HG02763 (cell line): ENCODE measurements at regions not wholly inside any gene's neighbourhood (a gene's known extent, or its start where the extent isn't known, plus 50 kb on each side); places are given as distances from the start of the nearest gene placed in this dataset.

ENCODE experiments used
- ATAC-seq: cut with Tn5 transposase; IDR thresholded peaks from one replicate; pipeline ENCODE4 v1.9.1; 2021; ENCODE audit warnings: mild to moderate bottlenecking, moderate library complexity; ENCODE audit not compliant: unreplicated experiment

DNA sequence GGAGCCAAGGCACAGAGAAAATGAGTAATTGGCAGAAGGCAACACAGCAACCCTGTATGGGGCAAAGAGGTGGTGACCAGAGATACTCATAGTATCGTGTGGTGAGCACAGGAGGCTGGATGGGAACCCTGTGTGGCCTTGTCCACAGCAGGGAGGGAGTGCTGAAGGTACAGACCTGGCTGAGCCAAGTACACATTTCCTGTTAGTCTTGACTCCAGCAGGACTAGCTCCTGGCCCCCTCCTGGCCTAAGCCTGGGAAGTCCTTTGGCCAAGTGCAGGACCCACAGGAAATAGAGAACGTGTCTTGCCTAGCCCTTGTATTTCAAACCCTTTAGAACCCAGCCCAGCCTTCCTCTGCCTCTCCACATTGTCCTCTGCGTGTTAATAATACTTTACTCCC lies 289.8 kb upstream of the PWP1 start:
- no peak for ATAC-seq

DNA sequence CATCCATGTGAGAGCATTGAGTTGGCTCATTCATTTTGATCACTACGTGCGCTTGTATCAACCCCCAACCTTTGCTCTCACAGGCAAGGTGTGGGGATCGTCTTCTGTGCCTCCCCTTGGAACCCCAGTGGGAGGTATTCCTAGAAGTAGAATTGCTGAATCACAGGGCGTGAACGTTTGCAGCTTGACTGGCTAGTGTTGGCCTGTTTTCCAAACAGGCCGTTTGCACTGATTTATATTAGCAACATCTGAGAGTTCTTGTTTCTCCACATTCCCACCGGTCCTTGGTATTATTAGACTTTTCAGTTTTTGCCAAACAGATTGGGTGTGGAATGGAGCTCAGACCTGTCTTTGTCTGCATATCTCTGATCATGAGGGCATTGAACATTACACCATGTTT lies 288.6 kb upstream of the PWP1 start:
- ATAC-seq = no peak

DNA sequence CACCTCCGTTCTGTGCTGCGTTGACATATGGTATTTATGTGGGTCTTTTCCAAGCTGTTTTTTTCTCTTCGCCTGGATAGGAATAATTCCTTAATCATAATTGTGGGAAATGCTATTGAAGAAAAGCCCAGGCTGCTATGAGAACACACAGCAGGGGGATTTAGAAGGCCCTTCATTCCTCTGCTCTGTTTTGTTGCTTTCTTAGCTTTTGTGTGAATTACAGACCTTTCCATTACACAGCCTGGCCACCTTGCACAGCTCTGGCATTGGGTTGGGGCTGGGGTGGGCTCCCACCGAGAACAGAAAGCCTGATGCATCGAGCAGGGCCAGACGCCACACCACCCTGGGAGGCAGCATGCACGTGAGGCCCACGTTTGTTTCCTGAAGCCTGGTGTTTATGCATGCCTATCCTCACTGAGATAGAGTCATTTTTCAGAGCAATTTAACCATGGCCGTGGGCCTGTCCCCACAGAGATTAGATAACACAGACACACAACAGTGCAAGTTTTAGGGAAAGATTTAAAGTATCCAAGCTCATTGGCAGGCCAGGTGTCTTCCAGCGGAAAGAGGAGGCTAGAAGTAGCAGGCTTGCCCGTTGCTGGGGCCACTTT lies 287.6 kb upstream of the PWP1 start:
- no peak for ATAC-seq

DNA sequence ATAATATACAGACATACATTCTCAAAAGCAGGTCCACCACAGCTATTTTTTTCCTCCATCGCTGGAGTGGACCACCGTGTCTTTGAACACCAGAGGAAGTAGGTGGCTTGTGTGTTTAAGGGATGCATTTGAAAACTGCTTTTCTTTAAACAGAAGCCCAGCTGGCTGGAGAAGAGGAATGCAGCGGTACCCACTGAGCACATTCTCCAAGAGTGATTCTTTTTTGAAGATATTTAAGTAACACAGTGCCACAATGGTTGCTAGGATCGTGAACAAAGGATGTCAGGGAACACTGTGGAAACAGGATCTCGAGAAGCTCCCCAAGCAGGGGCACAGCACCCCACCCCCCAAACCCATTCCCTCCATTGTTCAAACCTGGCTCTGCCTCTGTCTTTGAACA lies 286.6 kb upstream of the PWP1 start:
- ATAC-seq = no peak

DNA sequence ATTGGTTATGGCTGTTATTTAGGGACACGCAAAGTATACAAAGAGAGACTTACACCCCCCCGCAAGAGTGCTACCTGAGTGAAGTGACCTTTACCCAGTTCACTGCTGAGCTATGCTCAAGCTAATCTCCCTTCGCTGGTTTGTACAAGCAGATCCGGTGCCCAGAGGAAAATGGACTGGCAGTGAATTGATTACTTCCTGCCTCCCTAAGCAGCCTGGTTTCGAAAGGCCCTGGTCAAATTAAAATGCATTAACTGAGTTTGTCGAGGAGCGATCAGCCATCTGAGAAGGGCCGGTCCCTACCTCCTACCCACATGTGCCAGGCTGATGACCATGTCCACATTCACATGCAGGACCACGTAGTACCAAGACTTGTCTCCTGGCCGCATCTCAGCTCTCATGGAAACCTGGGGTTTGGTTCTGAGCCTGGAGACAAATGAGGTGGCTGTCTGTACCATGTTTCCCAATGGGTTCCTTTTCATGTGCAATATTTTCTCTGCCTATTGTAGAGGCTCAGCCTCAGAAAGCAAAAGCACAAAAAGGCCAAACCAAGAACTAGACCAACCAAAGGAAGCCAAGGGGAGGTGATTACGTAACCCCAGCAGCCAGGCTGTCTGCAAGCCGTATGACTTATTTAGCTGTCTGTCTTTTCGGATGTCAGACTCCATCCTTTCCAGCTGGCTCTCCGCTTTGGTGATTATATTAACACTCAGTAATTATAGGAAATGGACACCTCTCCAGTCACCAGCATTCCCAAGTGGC lies 284.7 kb upstream of the PWP1 start:
- ATAC-seq = no peak

DNA sequence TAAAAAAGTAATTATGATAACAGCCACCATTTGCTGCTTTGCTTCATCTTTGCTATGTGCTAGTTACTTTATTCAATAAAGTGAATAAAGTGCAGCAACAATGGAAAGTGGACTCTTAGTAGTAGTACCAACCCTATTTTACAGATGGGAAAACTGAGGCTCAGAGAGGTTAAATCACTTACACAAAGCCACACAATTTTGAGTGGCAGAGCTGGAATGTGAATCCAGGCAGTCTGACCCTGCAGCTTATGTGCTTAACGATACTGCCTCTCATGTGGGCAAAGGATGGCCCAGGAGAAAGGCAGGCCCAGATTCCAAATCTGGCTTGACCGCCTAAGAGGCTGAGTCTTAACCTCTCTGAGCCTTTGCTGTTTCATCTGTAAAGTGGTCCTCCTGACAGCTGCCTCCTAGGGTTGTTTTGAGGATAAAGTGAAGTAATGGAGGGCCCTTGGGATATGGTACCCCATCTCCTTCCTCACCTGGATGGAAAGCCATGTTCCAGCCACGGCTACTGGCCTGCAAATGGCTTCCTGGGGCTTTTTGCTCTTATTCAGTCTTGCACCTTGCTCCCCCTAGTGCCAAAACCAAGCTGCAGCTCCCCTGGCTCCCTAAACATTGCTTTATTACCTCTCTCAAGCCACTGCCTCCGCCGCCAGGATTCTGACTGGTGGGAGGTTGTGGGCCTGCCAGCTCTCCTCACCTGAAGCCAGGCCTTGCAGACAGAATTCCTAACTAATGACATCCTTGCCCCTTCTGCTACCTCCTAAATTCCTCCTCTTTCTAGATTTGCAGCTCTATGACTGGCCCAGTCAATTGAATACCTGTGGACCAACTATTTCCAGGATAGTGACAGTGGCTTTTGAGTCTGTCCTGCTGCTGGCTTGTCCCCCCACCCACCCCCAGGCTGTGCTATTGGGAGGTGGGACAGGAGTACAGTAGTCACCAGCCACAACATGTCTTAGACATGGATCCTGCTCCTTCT lies 283.3 kb upstream of the PWP1 start:
- ATAC-seq = no peak

DNA sequence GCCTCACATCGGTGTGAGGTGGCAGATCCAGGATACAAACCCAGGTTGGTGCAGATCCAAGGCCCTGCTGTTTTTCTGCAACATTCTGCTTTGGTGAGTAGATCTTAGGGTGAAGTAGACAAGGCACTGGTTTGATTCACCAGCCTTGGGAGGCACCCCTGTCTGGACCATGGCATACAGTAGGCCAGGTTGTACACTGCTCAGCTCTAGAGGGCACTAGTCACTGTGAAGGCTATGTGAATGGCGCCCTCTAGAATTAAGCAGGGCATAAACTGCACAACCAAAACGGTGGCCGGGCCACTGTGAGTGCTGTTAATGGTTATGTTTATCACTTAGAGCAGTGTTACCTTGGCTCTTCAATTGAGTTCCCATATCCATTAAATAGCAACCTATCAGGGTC lies 280.6 kb upstream of the PWP1 start:
- no peak for ATAC-seq

DNA sequence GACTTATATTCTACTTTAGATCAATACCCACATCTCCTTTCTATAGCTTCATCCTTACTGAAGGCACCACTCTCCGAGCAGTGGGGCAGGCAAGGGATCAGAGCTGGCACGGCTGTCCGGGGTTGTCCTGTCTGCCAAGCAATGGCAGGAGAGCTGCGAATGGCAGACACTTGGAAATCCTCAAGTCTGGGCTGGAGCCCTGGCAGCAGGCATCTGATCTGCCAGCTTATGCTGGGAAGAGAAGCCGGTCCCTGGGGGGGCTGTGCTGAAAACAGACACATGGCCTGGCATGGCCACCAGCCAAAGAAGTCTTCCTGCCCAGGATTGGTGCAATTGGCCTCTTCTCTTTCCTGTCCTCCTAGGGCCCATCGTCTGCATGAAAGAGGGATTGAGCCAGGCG lies 280.2 kb upstream of the PWP1 start:
- ATAC-seq = no peak

DNA sequence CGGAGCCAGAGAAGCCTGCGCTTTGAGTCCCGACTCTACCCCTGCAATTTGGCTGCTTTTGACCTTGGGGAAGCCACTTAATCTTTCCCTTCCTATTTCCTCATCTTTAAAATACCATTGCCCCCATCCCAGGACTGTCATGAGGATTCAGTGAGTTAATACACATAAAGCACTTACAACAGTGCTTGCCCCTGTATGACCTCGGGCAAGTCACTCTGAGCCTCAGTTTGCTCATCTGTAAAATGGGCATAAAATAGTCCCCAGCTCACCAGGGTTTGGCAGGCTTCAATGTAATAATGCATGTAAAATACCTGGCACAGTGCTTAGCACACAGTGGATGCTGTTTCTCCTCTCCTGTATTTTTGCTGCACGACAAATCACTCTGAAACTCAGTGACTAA lies 278.7 kb upstream of the PWP1 start:
- ATAC-seq = no peak

DNA sequence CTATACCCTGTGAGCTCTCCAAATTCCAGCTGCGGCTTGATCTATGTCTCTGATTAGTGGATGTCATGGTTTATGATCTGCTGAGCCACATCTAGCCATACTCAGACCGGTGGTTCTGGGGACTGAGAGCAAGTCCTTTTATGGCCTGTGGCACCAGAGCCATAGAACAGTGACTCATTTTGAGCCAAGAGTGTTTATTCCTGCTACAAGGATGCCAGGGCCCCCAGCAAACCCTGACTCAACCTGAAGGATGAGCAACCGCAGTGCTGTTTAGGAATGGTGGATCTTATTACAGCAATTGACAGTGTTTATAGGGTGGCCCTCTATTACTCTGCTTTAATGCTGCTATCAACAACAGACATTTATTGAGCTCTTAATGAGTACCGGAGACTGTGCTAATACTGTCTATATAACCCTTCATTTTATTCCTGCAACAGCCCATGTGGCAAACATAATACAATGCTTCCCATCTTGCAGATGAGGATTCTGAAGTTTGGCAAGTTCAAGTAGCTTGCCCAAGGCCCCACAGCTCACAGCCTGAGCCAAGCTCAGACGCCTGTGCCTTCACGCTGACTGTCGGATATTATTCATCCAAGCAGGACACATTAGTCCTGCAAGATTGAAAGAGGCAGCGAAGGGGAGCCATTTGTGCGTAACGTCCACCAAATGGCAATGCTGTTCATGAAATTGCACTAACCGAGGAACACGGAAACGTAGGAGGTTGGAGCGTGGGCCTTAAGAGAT lies 273.6 kb upstream of the PWP1 start:
- no peak for ATAC-seq

DNA sequence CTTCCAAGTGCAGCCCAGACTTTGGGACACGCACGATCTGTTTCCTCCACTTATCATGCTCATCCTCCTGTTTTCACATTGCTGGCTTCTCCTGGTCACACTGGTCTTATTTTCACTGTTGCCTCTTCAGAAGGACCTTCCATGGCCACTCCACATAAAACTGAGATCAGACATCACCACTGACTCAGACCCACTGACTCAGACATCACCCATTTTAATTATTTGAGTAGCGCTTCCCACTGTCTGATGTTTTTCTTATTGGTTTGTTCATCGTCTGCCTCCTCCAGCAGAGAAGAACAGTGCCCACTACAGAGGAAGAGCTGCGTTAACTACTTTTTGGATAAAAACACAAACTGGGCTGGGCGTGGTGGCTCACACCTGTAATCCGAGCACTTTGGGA lies 270.5 kb upstream of the PWP1 start:
- no peak for ATAC-seq

DNA sequence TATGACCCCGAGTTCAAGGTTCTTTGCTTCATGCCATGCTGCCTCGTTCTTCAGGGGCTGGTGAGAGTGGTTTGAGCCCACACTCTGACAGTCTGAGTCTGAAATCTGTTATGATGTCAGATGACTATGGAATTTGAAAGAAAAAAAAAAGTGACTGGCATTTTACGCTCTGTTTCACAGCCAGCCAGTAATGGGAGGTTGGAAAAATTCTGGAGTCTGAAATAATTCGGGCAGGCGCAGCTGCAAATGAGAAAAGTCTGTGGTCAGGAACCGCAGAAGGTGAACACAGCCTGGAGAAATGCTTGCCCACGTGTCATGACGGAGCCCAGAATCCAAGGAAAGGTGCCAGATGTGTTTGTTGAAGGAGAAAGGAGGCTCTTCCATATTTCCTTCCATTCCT lies 269.8 kb upstream of the PWP1 start:
- ATAC-seq = no peak

DNA sequence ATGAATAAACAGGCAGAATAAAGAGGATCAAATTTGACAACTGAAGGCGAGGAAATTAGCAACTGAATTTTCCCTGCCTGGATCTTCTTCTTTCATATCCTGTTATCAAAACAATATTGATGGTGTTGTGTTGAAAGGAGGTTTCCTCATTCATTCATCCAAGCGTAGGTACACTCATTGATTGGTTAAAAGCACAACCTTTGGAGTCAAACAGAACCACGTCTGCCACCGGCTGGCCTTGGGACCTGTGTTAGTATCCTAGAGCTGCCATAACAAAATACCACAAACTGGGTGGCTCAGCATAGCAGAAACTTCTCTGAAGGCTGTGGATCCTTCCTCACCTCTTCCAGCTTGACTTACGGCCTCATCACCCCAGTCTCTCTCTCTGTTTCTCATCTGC lies 268.6 kb upstream of the PWP1 start:
- ATAC-seq = no peak

DNA sequence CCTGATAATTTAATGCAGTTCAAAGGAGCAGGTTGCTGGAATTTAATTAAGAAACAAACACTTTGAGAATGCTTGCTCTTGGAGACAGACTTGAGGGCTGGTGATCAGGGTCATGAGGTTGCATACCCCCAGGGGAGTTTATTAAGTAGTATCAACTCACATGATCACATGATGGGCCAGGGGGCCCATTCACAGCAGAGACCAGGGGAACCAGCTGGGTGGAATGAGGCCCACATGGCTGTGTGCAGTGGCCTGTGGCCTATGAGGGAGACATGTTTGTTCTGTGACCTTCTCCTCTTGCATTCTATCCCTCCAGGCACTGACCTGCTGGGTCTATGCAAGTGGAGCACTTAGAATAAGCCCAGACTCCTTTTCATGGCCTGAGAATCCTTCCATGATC lies 266.6 kb upstream of the PWP1 start:
- ATAC-seq = no peak

DNA sequence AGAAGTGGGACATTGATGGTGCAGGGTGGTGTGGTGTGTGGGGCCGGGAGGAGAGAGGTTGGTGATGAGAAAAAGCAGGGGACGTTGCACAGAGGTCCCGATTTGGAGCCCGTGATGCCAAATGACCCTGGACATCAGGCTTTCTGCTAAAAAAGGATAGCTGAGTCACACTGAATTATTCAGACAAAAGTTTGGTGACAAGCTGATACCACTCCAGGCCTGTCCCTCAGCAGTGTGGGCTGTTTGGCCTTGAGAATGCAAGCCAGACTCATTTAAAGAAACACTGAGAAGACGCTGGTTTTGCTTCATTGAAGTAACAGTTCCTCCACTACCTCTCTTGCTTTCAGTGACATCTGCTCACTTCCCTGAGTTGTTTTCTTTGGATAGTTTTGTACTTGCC lies 262.1 kb upstream of the PWP1 start:
- no peak for ATAC-seq

DNA sequence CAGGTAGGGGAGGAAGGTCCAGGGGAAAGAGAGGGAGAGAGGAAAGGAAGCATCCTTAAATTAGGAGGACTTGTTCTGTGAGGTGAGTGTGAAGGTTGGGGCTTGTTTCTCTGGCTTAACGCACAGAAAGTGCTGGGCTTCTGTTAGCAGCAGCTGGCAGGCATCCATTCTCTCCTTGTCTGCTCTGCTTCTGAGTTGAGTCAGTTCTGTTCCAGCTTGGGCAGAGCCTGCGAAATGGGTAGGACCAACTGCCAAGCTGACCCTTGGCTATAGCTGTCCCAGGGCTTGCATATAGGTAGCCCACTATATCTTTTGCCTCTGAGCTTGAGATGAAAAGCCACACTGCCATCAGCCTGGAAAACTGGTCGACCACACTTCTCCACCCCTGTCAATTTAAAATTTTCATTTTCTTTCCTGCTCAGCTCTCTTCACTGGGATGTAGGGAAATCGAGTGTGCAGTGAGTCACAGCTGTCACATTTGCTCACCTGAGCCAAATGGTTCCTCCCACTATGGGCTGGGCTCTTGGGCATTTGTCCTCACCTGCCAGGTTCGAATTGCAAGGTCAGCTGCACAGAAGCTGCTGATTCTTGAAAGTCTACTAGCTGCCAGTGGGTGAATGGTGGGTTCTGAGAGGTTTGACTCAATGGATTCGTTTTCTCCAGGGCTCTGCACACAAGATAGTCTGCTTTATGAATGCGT lies 256.4 kb upstream of the PWP1 start:
- no peak for ATAC-seq

DNA sequence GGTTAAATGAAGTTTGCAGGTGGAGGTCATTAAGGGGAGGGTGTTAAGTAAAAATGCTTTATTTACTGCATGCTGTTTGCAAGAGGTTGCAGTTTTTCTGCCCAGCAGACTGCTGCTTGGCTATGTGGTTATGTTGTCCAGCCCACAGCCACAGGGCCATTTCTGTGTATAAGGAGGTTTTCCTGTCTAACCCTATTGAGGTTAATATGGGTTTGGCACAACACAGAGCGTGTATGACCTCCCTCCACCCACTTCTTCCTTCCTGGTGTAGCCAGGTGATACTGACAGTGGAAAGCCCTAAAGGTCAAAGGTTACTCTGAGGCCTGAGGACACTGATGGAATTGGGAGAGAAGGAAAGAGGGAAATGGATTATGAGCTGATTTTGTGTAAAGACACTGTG lies 253.7 kb upstream of the PWP1 start:
- ATAC-seq = no peak

DNA sequence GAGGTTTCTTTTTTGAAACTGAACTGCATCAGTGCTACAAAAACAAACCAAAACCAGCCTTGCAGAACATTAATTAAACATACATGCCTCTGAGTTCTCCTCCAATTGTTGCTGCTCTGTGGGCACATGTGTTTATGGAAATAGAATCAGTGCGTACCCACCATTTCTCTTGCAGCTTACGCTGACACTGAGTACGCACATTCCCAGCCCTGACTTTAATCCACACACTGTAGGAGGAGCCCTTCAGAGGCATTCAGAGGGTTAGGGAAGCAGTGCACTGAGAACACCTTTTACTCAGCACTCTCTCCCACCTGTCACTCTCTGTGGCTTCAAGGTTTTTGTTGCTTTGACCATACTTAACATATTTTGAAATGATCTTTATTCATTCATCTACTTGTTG lies 250.5 kb upstream of the PWP1 start:
- ATAC-seq = no peak

DNA sequence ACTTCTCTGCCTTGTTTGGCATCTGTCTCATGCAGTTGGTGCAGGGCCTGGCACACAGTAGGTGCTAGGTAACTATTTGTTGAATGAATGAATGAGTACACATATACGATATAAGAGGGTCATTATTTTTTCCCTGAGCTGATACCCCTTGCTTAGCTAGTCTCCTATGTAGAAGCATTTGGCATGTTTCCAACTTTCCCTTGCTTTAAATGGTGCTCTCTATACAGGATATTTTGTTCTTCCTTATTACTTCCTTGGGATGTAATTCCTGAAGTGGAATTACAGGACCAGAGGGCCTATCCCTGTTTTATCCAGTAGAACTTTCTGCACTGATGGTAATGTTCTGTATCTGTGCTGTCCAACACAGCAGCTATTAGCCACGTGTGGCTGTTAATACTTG lies 250.1 kb upstream of the PWP1 start:
- ATAC-seq = no peak

DNA sequence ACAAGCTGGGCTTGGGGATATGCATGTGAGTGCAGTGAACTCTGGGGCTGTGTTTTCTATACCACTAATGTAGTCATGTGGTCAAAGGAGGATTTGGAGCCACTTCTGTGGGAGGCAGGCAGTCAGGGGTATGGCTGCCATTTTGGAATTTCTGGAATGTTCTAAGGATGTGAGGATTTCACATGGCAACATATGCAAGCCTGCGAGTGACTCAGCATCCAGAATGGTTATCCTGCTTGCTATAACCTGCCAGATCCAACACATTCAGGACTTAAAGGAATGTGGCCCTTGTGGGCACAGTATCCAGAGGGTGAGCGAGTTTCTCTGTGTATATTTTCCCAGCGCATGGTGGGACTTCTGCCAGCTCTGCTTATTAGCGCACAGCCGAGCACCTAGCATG lies 249.2 kb upstream of the PWP1 start:
- no peak for ATAC-seq

DNA sequence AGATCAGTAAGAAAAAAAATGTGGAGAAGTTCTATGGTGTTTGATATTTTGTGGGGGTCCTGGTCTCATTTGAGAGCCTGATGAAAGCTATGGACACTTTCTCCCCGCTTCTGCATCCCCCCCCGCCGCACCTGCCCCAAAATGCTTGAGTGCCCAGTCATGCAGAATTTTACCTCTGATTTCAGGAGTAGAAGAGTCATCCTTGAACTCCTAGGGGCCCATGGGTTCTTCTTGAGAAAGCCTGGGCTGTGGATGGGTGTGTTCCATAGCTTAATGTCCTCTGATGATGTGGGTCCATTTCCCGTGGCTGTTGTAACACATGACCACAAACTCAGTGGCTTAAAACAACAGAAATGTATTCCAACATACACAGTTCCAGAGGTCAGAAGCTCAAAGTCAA lies 248.8 kb upstream of the PWP1 start:
- ATAC-seq = no peak
